Endothelial cell of umbilical vein (primary cell): ENCODE measurements at regions not wholly inside any gene's neighbourhood (a gene's known extent, or its start where the extent isn't known, plus 50 kb on each side); places are given as distances from the start of the nearest gene placed in this dataset.

ENCODE experiments used
- BruUV-seq: library from RNA; stranded (reverse); fragments of 400-500 nt; replicated peaks from 2 replicates; lab custom pipeline; 2021; lab: Mats Ljungman, UMichigan
- CTCF ChIA-PET: fragments of 300-600, 350-600 bp; sonication (Branson Sonifier 250); formaldehyde crosslinking; loops from one replicate; lab custom pipeline; 2021; ENCODE audit warnings: antibody characterized with exemption, inconsistent platforms; lab: Charles Lee
- POLR2A ChIA-PET: fragments of 300-600, 350-600 bp; sonication (Branson Sonifier 250); formaldehyde crosslinking; loops from one replicate; lab custom pipeline; 2021; ENCODE audit warnings: antibody characterized with exemption, inconsistent platforms; lab: Charles Lee
- DNase-seq: peaks from one replicate; pipeline ENCODE4 v3.0.0-alpha.2; 2011; ENCODE audit warnings: low read depth, low spot score
- FAIRE-seq: peaks from 2 replicates; lab custom pipeline; 2011; peaks lifted over from hg19 to GRCh38; lab: Jason Lieb, UNC
- H2AFZ ChIP-seq: 2 replicates; pipeline ENCODE4 v1.6.0; 2012; ENCODE audit warnings: low read depth, low read length, control low read depth, inconsistent platforms
- H3K27ac ChIP-seq: 2 replicates; pipeline ENCODE4 v1.5.1; 2011; ENCODE audit warnings: low read depth, mild to moderate bottlenecking, control low read depth, low read length, moderate library complexity; ENCODE audit not compliant: insufficient read depth
- H3K27me3 ChIP-seq, 2 experiments: 2 replicates each; pipeline versions ENCODE4 v1.6.0 to v1.6.1; 2011; ENCODE audit warnings: low read length in 2 of 2, mixed read lengths in 1 of 2; ENCODE audit not compliant: control insufficient read depth in 2 of 2, insufficient read depth in 2 of 2
- H3K36me3 ChIP-seq, 2 experiments: 2 replicates in 1 of 2; 3 replicates in 1 of 2; pipeline ENCODE4 v1.5.1; 2011; ENCODE audit warnings: low read length in 2 of 2, mild to moderate bottlenecking in 1 of 2, moderate library complexity in 1 of 2; ENCODE audit not compliant: control insufficient read depth in 2 of 2, insufficient read depth in 2 of 2; ENCODE audit errors: extremely low read depth in 1 of 2
- H3K4me1 ChIP-seq: 3 replicates; pipeline ENCODE4 v1.5.1; 2011; ENCODE audit warnings: mild to moderate bottlenecking, low read length; ENCODE audit not compliant: control insufficient read depth, insufficient read depth; ENCODE audit errors: extremely low read depth
- H3K4me2 ChIP-seq: 2 replicates; pipeline ENCODE4 v1.6.1; 2011; ENCODE audit warnings: low read length, control low read depth, mixed read lengths; ENCODE audit not compliant: insufficient read depth
- H3K4me3 ChIP-seq, 3 experiments: fragments of 200-600 bp in 1 of 3; sonication (generic), shearing (Covaris generic) in 1 of 3; replicated peaks in 1 of 3; 2 replicates each; pipeline ENCODE4 v1.5.1; 2011 to 2016; ENCODE audit warnings: control low read depth in 3 of 3, low read length in 3 of 3, mild to moderate bottlenecking in 2 of 3, inconsistent platforms in 1 of 3, low read depth in 1 of 3, moderate library complexity in 1 of 3; ENCODE audit not compliant: insufficient read depth in 1 of 3
- H3K79me2 ChIP-seq: 2 replicates; pipeline ENCODE4 v1.6.0; 2012; ENCODE audit warnings: low read length, inconsistent platforms; ENCODE audit not compliant: control insufficient read depth, insufficient read depth
- H3K9ac ChIP-seq: replicated peaks from 2 replicates; pipeline ENCODE3; 2011; ENCODE audit warnings: low read length, control low read depth; ENCODE audit not compliant: insufficient read depth; ENCODE audit errors: extremely low read depth
- H3K9me1 ChIP-seq: replicated peaks from 3 replicates; pipeline ENCODE4 v1.6.0; 2011; ENCODE audit warnings: mild to moderate bottlenecking, low read length; ENCODE audit not compliant: control insufficient read depth, insufficient read depth; ENCODE audit errors: extremely low read depth
- H3K9me3 ChIP-seq: replicated peaks from 2 replicates; pipeline ENCODE4 v1.5.1; 2012; ENCODE audit warnings: low read length, inconsistent platforms; ENCODE audit not compliant: control insufficient read depth, insufficient read depth
- H4K20me1 ChIP-seq: replicated peaks from 2 replicates; pipeline ENCODE3; 2011; ENCODE audit warnings: mild to moderate bottlenecking, low read length; ENCODE audit not compliant: control insufficient read depth, insufficient read depth; ENCODE audit errors: extremely low read depth
- CTCF ChIP-seq, 2 donors: IDR thresholded peaks; 1 replicate in 1 of 2; 2 replicates in 1 of 2; pipeline ENCODE4 v1.5.1; 2011; ENCODE audit warnings: low read length in 2 of 2, mild to moderate bottlenecking in 2 of 2, moderate library complexity in 2 of 2, control low read depth in 1 of 2, inconsistent platforms in 1 of 2, low read depth in 1 of 2; ENCODE audit not compliant: insufficient read depth in 1 of 2; ENCODE audit errors: extremely low read depth in 1 of 2
- EZH2 ChIP-seq: IDR thresholded peaks from 2 replicates; pipeline ENCODE4 v1.6.1; 2012; ENCODE audit warnings: borderline replicate concordance, low read depth, mild to moderate bottlenecking, moderate library complexity, low read length, inconsistent platforms; ENCODE audit not compliant: severe bottlenecking
- FOS ChIP-seq: IDR thresholded peaks from 2 replicates; pipeline ENCODE4 v1.6.1; 2011; ENCODE audit warnings: mild to moderate bottlenecking, low read length, moderate library complexity, borderline replicate concordance; ENCODE audit not compliant: insufficient read depth
- GATA2 ChIP-seq: IDR thresholded peaks from 2 replicates; pipeline ENCODE4 v1.7.0; 2011; ENCODE audit warnings: low read depth, mild to moderate bottlenecking, moderate library complexity, mixed read lengths, low read length; ENCODE audit not compliant: insufficient read length, insufficient read depth
- JUN ChIP-seq: IDR thresholded peaks from 2 replicates; pipeline ENCODE4 v1.6.1; 2011; ENCODE audit warnings: borderline replicate concordance, low read depth; ENCODE audit not compliant: insufficient read length, insufficient read depth
- POLR2A ChIP-seq: IDR thresholded peaks from 2 replicates; pipeline ENCODE4 v1.6.1; 2012; ENCODE audit warnings: low read depth, mild to moderate bottlenecking, control low read depth, low read length
- POLR2AphosphoS5 ChIP-seq: IDR thresholded peaks from 2 replicates; pipeline ENCODE4 v1.6.1; 2012; ENCODE audit warnings: low read depth, mild to moderate bottlenecking, control low read depth, low read length, moderate library complexity; ENCODE audit not compliant: insufficient read depth
- dilution Hi-C: fragments of 300-500 bp; cut with MboI; formaldehyde crosslinking; loops from one replicate; pipeline ENCODE4 v1.15.0; 2019; ENCODE audit warnings: low sequenced_read_pairs; ENCODE audit not compliant: extremely low pct_ligation_motif_present
- intact Hi-C: fragments of 100-400 bp; cut with micrococcal nuclease; formaldehyde crosslinking; loops from one replicate; pipeline ENCODE4 v1.10.0; 2022
- TF ChIP-seq, protein P1 (sequence below): IDR thresholded peaks from 2 replicates; pipeline ENCODE4 v1.6.1; 2011; ENCODE audit not compliant: insufficient read depth, insufficient read length

- Histone ChIP-seq H3K9me1 (no peaks in the 10 kb centered on the region), H2AFZ (no peak overlapping the region), H3K27me3 (no peaks in the 10 kb centered on the region), H3K4me2 (no peak overlapping the region), H3K4me3 (no peak overlapping the region), H3K9ac (no peak overlapping the region), H3K9me3 (no peaks in the 10 kb centered on the region), H3K36me3 (no peaks in the 10 kb centered on the region), H3K27ac (no peak overlapping the region), H3K79me2 (no peaks in the 10 kb centered on the region), H3K4me1 (no peaks in the 10 kb centered on the region), H4K20me1 (no peaks in the 10 kb centered on the region)
- intact Hi-C loops: no loop called here
- no TSS peak for BruUV-seq
- ChIA-PET CTCF (no interaction called here), POLR2A (no interaction called here)
- no peak for DNase-seq
- TF ChIP-seq POLR2A (no peak), GATA2 (no peak)
- TF ChIP-seq, protein P1, sequence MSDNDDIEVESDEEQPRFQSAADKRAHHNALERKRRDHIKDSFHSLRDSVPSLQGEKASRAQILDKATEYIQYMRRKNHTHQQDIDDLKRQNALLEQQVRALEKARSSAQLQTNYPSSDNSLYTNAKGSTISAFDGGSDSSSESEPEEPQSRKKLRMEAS: no peak
- dilution Hi-C loops: no loop called here
- no peak for FAIRE-seq
Measured at GRCh38 chr7:118041251-118041878, 142.6 kb upstream of the LSM8 start.

DNA sequence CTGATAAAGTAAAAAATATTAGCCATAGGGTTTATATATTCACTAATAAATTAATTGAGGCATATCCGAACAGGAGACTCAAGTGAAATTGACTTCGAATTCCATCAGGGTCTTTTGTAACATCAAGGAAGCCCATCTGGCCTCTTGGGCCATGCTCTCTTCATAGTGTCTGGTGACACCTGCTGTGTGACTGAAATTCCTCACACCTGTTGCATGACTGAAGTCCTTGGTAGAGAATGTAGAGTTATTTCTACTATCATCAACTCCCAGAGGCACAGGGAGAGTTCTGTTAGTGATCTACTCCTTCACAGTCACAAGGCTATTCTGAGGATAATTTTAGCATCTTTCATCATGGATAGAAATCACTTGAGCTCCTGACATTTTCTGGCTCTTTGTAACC lies 138.3 kb upstream of the LSM8 start:
- Histone ChIP-seq H3K4me3 (no peak overlapping the region), H3K27me3 (no peaks in the 10 kb centered on the region), H3K79me2 (no peaks in the 10 kb centered on the region), H4K20me1 (no peaks in the 10 kb centered on the region), H3K36me3 (no peaks in the 10 kb centered on the region), H2AFZ (no peak overlapping the region), H3K4me1 (no peaks in the 10 kb centered on the region), H3K9me3 (no peaks in the 10 kb centered on the region), H3K9me1 (no peaks in the 10 kb centered on the region), H3K9ac (no peak overlapping the region), H3K4me2 (no peak overlapping the region), H3K27ac (no peak overlapping the region)
- no TSS peak for BruUV-seq
- no peak for TF ChIP-seq CTCF (IDR thresholded peaks at IDR 0.05; ENCODE audit: extremely low read depth in 1 of 2, insufficient read depth in 1 of 2, low read depth in 1 of 2, low read length in 2 of 2)
- TF ChIP-seq, protein P1: no peak
- TF ChIP-seq POLR2A: no peak
- no peak for TF ChIP-seq JUN
- no peak for TF ChIP-seq GATA2
- TF ChIP-seq EZH2: no peak
- TF ChIP-seq FOS: no peak
- TF ChIP-seq POLR2AphosphoS5: no peak
- DNase-seq: no peak
- no peak for FAIRE-seq
- dilution Hi-C loops: no loop called here
- ChIA-PET POLR2A (no interaction called here), CTCF (no interaction called here)
- intact Hi-C loops: no loop called here
